Body of pancreas (tissue), 4 donors: ENCODE measurements at regions not wholly inside any gene's neighbourhood (a gene's known extent, or its start where the extent isn't known, plus 50 kb on each side); places are given as distances from the start of the nearest gene placed in this dataset.

Experiments
- CTCF ChIP-seq, 7 experiments: fragments of 450-650 bp in 4 of 7; fragments of 200-600 bp in 3 of 7; sonication (generic) in 3 of 7; IDR thresholded peaks; one replicate each; pipeline ENCODE4 v1.5.1; 2016 to 2019; ENCODE audit warnings: antibody characterized with exemption in 7 of 7
- POLR2A ChIP-seq, 3 donors: fragments of 450-650 bp; IDR thresholded peaks; one replicate each; pipeline ENCODE4 v1.6.1; 2016; ENCODE audit warnings: antibody characterized with exemption in 3 of 3, mild to moderate bottlenecking in 2 of 3

- TF ChIP-seq POLR2A (IDR thresholded peaks at IDR 0.05) (no peak), CTCF (IDR thresholded peaks at IDR 0.05) (no peak)
Measured at GRCh38 chr5:51156838-51157237, 226.4 kb upstream of the ISL1 start.
